ENCODE measurements at regions not wholly inside any gene's neighbourhood (a gene's known extent, or its start where the extent isn't known, plus 50 kb on each side); places are given as distances from the start of the nearest gene placed in this dataset.

DNA sequence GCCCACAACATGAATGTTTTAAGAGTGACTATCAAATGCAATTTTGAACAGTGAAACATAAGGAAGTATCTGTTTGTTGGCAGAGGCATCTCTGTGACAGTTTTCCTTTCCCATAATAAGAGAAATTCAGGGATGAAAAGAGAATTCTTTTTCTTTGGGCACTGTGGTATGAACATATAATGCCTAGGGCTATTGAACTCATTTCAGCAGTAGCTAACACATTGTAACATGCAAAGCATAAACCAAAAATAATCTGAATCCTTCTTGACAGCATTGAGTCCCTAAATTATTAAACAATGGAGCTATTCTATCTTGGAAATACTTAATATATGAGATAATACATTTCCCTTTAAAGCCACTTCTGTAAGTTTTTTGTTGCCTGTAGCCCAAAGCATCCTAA is 633.0 kb upstream of the B3GALT2 start:
- DNase-seq (ENCODE audit: low read depth in 2 of 2) = no peak

DNA sequence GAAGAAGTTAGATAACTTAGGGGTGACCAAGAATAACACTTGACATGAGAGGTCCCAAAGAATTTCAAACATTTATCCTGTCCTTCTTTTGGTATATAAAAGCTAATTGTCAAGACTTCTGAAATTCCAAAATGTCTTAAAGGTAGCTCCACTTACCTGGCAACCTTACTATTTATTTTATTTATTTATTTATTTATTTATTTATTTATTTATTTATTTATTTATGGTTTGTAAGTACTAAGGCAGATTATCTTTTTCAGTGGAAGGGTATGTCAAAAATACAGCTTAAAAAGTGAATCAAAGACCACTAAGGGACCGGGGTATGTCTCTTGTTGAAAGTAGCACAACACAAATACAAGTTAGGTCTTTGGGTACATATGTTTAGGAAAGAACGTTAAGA is 620.8 kb upstream of the B3GALT2 start:
- DNase-seq (ENCODE audit: low read depth in 2 of 2) = no peak

DNA sequence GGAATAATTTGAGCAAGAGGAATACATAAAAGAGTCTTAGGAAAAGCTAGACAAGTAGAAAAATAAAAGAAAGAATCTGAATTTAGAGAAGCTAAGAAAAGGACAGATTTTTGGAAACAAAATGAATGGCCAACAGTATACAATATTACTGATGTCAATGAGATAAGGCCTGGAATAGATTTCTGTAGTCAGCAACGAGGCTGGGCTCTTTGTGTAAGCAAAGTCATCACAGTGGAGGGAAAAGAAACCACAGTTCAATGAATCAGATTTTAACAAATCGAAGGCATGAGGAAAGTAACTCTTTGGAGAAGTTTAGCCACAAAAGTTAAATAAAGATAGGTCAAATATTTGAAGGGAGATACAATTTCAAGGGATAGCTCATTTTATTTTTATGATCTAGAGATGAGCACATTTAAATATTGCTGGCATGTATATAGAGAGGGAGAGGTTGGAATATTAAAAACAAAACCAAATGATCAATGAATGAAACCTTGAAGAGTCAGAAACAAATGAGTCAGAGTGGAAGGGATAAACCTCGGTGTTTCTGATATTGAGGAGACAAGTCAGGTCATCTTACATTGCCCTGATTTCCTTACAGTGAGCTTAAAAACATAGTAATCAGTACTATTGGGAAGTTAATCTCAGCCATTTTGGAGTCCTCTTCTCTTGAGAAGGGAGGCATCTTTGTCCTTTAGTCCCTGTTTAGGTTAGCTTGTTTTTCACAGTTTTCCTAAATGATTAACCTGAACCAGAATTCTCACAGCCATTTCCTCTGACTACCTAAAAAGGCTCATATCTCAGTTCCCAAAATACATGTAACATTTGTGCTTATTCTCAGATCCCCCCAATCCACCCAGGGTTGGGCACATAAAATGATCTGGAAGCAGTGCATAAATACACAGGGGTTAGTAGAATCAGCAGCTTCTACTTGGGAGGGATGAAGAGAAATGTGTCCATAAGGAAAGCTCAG is 620.0 kb upstream of the B3GALT2 start:
- no peak for DNase-seq (ENCODE audit: low read depth in 2 of 2)

GRCh38 chr1:193799948-193800690 is 613.7 kb upstream of the B3GALT2 start:
- no peak for DNase-seq (ENCODE audit: low read depth in 2 of 2)

- DNase-seq (ENCODE audit: low read depth in 2 of 2) = no peak
Observed at GRCh38 chr1:193799371-193799770, 613.0 kb upstream of the B3GALT2 start.

GRCh38 chr1:193794239-193794638 is 607.8 kb upstream of the B3GALT2 start:
- DNase-seq (ENCODE audit: low read depth in 2 of 2) = no peak

DNA sequence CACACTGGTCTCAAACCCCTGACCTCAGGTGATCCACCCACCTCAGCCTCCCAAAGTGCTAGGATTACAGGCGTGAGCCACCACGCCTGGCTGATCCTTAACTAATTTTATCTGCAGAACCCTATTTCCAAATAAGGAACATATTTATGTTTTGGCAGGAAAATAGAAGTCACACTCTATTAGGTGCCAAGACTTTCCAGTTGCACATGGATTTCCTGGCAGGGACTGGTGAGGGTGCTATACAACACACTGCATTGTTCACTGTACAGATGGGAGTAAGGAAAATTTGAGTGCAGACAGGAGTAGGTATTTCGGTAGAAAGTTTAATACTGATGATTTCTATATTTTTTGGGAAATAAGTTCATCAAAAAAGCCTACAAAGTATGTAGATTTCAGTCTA is 605.3 kb upstream of the B3GALT2 start:
- no peak for DNase-seq (ENCODE audit: low read depth in 2 of 2)

DNA sequence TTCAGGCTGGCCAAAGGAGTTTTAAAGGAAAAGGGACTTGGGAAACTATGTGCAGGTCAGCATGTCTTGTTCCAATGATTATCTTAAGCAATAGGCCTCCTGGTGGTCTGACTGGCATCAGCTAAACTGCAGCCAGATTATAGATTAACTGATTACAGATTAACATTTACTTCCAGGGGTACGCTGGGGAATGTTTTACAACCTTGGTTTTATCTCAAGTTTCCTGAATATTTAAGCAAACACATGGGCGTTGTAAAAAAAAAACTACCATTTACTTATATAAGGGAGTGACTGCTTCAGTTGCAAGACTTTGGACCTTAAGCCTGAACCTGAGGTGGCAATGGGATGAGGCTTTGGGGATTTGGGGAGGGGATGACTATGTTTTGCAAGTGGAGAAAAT is 600.6 kb upstream of the B3GALT2 start:
- DNase-seq (ENCODE audit: low read depth in 2 of 2) = no peak

DNA sequence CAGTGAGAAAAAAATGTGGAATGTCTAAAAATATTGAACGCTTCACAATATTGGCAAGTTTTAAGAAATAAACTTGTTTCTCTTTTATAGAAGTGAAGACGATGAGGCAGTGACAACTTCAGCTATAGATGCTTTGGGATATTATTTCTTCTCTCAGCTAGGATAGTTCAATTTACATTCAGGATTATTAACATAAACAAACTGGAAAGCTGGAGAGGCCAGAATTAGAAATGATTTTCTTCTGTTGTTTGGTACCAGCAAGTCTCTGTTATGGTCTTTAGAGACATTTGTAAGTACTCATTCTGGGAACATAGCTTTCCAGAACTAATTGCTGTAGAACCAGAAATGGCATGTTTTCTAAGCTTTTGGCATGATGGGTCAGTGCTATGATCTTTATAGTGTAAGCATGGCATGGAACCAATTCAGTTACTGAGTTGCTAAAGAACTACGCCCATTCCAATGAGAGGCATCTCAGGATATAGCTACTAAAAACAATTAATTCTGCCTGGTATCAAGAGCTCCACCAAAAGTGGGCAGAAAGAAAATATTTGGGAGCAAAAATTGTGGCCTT is 599.5 kb upstream of the B3GALT2 start:
- no peak for DNase-seq (ENCODE audit: low read depth in 2 of 2)

DNA sequence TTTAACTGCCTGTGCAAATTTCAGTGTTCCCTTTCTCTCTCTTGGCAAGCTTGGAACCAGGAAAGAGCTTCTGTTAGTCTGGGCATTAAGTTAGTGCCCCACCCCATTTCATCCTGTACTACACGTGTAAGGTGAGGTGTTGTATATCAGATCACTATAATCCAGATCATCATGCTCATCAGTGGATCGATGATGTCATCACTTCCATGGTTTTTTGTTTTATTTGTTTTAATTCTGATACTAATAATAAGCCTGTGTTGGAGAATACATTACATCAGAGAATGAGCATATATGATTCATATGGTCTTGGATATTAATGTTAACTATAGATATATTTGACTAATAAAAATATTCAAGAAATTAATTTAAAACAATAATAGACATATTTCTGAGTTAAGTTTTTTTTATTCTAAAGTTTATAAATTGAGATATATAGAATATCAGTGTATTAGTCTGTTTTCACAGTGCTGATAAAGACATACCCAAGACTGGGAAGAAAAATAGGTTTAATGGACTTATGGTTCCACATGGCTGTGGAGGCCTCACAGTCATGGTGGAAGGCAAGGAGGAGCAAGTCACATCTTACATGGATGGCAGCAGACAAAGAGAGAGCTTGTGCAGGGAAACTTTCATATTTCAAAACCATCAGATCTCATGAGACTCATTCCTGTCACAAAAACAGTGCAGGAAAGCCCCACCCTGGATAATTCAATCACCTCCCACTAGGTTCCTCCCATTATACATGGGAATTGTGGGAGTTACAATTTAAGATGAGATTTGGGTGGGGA is 588.3 kb upstream of the B3GALT2 start:
- no peak for DNase-seq (ENCODE audit: low read depth in 2 of 2)

DNA sequence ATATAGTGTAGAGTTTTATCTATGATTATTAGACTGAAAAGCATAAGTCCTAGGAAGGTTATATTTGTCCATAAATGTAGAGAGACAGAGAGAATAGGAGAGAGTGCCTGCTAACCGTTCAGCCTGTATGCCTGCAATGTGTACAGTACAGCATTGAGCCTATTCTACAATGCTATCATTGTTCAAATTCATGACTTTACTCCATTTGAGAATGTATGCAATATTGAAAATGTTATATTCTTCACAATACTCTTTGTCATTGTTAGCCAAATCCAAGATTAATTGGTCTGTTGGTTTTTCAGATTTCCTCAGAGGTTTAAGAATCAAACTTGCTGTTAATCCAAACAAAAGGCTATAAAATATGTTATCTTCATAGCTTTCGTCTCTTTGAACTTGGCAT is 585.2 kb upstream of the B3GALT2 start:
- no peak for DNase-seq (ENCODE audit: low read depth in 2 of 2)

DNA sequence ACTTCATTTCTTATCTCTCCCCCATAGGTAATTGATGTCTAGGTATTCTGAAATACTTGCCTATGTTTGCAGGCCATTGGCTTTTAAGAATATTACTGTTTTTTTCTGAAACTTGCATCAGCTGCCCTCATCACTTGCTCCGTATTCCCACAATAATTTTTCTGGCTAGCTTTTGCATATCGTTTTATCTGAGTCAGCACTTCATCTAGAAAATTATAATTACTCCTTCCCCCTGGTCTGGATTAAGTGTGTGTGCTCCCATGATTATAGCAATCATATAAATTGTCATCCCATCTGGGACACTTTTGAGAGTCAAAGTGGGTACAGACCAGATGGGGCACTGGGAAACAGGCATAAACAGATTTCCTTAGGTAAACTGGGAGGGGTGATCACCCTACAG is 583.2 kb upstream of the B3GALT2 start:
- DNase-seq (ENCODE audit: low read depth in 2 of 2) = no peak

DNA sequence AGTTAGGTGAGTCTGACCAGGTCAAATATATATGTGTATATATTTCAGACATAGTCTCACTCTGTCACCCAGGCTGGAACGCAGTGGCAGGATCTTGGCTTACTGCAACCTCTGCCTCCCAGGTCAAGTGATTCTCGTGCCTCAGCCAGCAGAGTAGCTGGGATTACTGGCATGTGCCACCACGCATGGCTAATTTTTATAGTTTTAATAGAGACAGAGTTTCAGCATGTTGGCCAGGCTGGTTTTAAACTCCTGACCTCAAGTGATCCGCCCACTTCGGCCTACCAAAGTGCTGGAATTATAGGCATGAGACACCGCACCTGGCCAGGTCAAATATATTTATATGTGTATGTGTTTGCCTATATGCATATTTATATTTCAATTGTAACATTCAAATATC is 581.5 kb upstream of the B3GALT2 start:
- no peak for DNase-seq (ENCODE audit: low read depth in 2 of 2)

DNA sequence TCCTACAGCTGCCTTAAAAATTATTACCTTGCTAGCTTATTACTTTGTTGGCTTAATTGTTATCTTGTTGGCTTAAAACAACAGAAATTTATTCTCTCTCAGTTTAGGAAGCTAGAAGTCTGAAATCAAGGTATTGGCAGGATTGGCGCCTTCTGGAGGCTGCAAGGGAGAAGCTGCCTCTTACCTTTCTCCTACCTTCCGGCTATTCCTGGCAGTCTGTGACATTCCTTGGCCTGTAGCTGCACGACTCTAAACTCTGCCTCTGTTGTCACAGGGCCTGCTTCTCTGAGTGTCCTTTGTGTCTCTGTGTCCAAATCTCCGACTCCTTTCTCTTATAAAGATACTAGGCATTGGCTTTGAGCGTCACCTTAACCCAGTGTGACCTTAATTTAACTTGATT is 579.9 kb upstream of the B3GALT2 start:
- DNase-seq (ENCODE audit: low read depth in 2 of 2) = no peak

- DNase-seq (ENCODE audit: low read depth in 2 of 2) = no peak
Observed at GRCh38 chr1:193763266-193763665, 576.9 kb upstream of the B3GALT2 start.

- DNase-seq (ENCODE audit: low read depth in 2 of 2) = no peak
Observed at GRCh38 chr1:193762236-193762635, 575.8 kb upstream of the B3GALT2 start.

DNA sequence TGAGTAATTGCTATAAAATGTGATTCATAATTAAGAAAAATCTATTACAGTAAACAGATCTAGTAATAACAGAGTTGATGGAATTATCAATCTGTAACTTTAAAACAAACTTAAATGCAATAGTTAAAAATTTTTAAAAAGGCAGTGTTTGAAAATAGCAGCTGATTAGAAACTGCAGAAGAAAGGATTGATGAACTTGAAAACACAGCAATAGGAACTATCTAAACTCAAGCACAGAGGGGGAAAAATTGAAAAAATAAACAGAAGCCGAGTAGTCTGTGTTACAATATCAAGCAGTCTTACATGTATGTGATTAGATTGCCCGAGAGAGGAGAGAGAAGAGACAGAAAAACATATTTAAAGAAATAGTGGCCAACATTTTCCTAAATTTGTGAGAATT is 569.0 kb upstream of the B3GALT2 start:
- no peak for DNase-seq (ENCODE audit: low read depth in 2 of 2)

DNA sequence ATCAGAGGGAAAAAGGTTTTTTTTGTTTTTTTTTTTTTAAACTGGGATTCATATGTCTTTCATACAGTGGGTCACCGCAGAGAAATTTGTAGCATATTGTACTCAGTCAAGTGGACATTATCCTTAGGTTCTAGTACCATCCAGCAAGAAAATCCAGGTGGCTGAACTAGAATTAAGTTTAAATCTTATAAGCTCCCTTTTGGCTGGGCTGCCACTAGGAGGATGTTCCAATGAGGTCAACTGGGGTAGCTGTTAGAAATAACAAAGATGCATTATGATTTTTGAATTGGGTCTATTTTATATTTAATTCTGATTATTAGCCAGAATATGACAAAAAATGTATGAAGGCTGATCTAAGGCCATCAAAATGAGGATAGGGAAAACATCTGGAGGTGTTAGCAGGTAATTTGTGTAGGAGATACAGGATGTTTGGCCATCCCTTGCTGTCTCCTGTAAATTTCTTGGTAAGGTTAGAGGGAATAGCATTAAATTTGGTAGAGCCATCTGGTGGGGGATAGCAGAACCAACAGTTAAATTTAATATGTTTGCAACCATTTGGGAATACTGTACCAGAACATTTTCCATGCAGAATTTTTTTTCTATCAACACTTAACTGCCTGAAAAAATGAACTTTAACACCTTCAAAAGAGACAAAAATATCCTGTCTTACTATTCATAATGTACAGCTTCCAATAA is 568.5 kb upstream of the B3GALT2 start:
- DNase-seq (ENCODE audit: low read depth in 2 of 2) = no peak

GRCh38 chr1:193754151-193754550 is 567.7 kb upstream of the B3GALT2 start:
- no peak for DNase-seq (ENCODE audit: low read depth in 2 of 2)

DNA sequence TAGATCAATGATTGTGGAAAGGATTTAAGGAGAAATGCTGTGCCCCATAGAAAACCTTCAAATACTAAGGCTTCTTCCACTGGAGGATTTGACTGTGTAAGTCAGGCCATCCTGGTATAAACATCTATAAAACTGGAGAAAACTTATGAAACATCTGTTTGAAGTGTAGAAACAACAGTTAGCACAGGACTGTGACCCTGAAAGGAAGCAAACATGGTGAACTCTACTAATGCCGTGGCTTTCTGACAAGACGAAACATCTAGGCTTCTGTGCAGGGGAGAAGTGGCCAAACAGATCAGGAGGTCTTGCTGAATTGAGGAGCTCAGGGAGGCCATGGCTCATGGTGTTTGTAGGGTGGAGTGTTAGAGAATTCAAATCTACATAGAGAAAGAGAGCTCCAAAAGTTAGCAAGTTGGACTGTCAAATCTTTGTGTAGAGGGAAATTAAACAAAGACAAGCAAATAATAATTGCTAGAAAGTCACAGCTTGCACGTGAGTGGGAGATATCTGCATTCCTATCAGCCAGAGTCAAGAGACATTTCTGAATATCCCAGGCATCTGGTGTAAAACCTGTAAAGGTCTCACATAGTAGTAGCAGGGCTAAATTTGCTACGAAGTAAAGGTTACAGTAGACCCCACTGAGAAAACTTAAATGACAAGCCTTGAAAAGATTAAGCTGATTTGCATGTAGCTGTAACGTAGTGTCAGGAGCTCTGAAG is 566.8 kb upstream of the B3GALT2 start:
- no peak for DNase-seq (ENCODE audit: low read depth in 2 of 2)

DNA sequence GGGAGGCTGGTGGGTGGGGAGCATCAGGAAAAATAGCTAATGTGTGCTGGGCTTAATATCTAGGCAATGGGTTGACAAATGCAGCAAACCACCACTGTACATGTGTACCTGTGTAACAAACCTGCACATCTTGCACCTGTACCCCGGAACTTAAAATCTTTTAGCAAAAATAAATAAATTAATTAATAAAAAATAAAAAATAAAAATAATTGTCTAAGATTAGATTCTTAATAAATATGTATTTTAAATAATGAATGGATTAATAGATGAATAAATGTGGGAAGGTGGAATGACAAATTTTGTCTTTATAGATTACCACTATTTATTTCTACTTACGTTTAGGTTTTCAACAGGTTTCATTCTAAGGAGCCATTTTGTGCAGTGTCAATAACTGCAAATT is 563.5 kb upstream of the B3GALT2 start:
- DNase-seq (ENCODE audit: low read depth in 2 of 2) = no peak
